GM12875 (cell line): ENCODE measurements at regions not wholly inside any gene's neighbourhood (a gene's known extent, or its start where the extent isn't known, plus 50 kb on each side); places are given as distances from the start of the nearest gene placed in this dataset.

Experiments
- H3K4me3 ChIP-seq: one replicate; pipeline ENCODE4 v1.5.1; 2011; ENCODE audit warnings: low read depth, low read length, control low read depth
- CTCF ChIP-seq: IDR thresholded peaks from 2 replicates; pipeline ENCODE4 v1.5.1; 2011; ENCODE audit warnings: low read depth, mild to moderate bottlenecking, control low read depth, inconsistent platforms, low read length, moderate library complexity, borderline replicate concordance; ENCODE audit not compliant: insufficient read depth

GRCh38 chr20:7262803-7263202 is 495.3 kb downstream of the BMP2 start:
- H3K4me3 ChIP-seq, result no peak overlapping the region
- no peak for TF ChIP-seq CTCF

DNA sequence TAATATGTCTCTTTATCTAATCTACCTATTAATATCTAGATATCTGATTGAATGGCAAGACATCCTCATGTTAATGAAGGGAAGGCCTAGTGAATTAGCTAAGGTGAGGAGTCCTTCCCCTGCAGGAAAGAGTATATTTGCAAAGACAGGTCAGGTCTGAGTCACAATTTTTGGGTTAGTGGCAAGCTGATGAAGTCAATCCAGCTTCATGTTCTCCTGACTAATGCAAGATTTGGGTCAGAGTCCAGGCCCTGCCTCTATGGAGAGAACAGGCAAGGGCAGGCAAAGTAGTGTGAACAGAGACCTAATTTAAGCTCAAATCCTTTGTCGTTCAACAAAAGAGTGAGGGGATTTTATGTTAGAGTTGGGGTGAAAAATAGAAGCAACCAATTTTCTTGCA is 496.7 kb downstream of the BMP2 start:
- no peak for TF ChIP-seq CTCF
- no peak overlapping the region for H3K4me3 ChIP-seq

DNA sequence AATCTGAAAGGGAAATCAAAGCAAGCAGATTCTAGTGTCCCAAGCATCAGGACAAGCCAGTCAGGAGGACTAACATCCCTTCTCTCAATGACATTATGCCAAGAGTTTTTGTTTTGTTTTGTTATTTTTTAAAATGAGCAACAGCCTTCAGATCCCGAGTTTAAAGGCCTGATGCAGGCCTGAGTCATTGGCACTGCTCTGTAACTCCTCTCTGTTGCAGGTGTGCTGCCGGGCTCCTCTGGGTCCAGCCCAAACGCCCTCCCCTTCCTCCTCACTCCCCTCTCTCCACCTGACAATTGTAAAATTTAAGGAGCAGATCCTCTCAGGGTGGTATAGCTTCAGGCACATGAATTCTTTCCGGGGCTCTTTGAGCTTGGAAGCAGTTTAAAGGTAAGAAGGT is 502.0 kb downstream of the BMP2 start:
- TF ChIP-seq CTCF, result no peak
- H3K4me3 ChIP-seq, result no peak overlapping the region

DNA sequence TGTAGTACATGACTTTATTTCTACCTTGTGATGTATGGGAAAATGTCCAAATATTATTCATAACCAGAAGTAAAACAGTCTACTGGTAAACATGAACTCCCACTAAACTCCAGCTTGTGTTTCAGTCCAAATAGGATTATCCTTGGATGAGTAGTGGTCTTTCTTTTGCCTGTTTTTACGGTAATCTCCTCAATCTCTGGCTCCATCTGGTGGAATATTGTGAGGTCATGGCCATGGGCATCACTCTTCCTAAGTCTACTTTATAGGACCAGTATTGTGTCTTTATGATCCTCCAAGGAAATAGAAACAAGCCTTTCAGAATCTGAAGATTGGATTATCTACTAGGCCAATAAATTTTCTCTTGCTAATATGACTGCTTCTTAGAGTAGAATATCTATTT is 505.0 kb downstream of the BMP2 start:
- no peak for TF ChIP-seq CTCF
- H3K4me3 ChIP-seq, result no peak overlapping the region

- no peak for TF ChIP-seq CTCF
- no peak overlapping the region for H3K4me3 ChIP-seq
These were observed 507.4 kb downstream of the BMP2 start for GRCh38 chr20:7274870-7275269.

- no peak overlapping the region for H3K4me3 ChIP-seq
- no peak for TF ChIP-seq CTCF
These were observed 508.3 kb downstream of the BMP2 start for GRCh38 chr20:7275645-7276237.

GRCh38 chr20:7285918-7286556 is 518.6 kb downstream of the BMP2 start:
- H3K4me3 ChIP-seq, result no peak overlapping the region
- peak; percentile 74; the same call in 1 of the 2 replicates for TF ChIP-seq CTCF
